Smooth muscle cell (in vitro differentiated cells): ENCODE measurements at regions not wholly inside any gene's neighbourhood (a gene's known extent, or its start where the extent isn't known, plus 50 kb on each side); places are given as distances from the start of the nearest gene placed in this dataset.

Experiments used
- DNase-seq: peaks from one replicate; lab custom pipeline; 2025; ENCODE audit not compliant: unreplicated experiment; lab: John Stamatoyannopoulos, UW
- H2AFZ ChIP-seq: fragments of 200-600 bp; sonication (generic); 2 replicates; pipeline ENCODE4 v1.6.0; 2016; ENCODE audit warnings: antibody characterized with exemption, low read depth, mild to moderate bottlenecking
- H3F3A ChIP-seq: fragments of 200-600 bp; sonication (generic); 2 replicates; pipeline ENCODE4 v1.6.0; 2017; ENCODE audit warnings: antibody characterized with exemption, low read depth
- H3K27ac ChIP-seq: fragments of 200-600 bp; sonication (generic); 2 replicates; pipeline ENCODE4 v1.5.1; 2016; ENCODE audit warnings: low read depth, mild to moderate bottlenecking
- H3K27me3 ChIP-seq: fragments of 200-600 bp; sonication (generic); 2 replicates; pipeline ENCODE4 v1.6.1; 2016; ENCODE audit warnings: low read depth, mild to moderate bottlenecking
- H3K36me3 ChIP-seq: fragments of 200-600 bp; sonication (generic); 2 replicates; pipeline ENCODE4 v1.5.1; 2016; ENCODE audit warnings: low read depth
- H3K4me1 ChIP-seq: fragments of 200-600 bp; sonication (generic); 2 replicates; pipeline ENCODE4 v1.5.1; 2016; ENCODE audit warnings: low read depth
- H3K4me2 ChIP-seq: fragments of 200-600 bp; sonication (generic); 2 replicates; pipeline ENCODE4 v1.6.0; 2016; ENCODE audit warnings: mild to moderate bottlenecking
- H3K4me3 ChIP-seq: fragments of 200-600 bp; sonication (generic); 2 replicates; pipeline ENCODE4 v1.5.1; 2016; ENCODE audit warnings: mild to moderate bottlenecking
- H3K79me2 ChIP-seq: fragments of 200-600 bp; sonication (generic); 2 replicates; pipeline ENCODE4 v1.6.0; 2016; ENCODE audit warnings: low read depth, mild to moderate bottlenecking
- H3K9ac ChIP-seq: fragments of 200-600 bp; sonication (generic); 2 replicates; pipeline ENCODE4 v1.6.0; 2016; ENCODE audit warnings: low read depth
- H3K9me3 ChIP-seq: fragments of 200-600 bp; sonication (generic); replicated peaks from 2 replicates; pipeline ENCODE4 v1.5.1; 2016; ENCODE audit warnings: low read depth
- H4K20me1 ChIP-seq: fragments of 200-600 bp; sonication (generic); 2 replicates; pipeline ENCODE4 v1.6.0; 2016; ENCODE audit warnings: low read depth
- CTCF ChIP-seq: fragments of 200-600 bp; sonication (generic); IDR thresholded peaks from 2 replicates; pipeline ENCODE4 v1.5.1; 2017; ENCODE audit warnings: borderline replicate concordance, mild to moderate bottlenecking, antibody characterized with exemption; ENCODE audit not compliant: insufficient read depth, poor library complexity, severe bottlenecking
- WGBS: methylation state at CpG from one replicate; pipeline ENCODE4 v1.1.7; 2016; ENCODE audit warnings: low lambda C conversion rate; 5-methylcytosine and 5-hydroxymethylcytosine counted together

GRCh38 chr7:76123316-76123715, 75.4 kb downstream of the MDH2 start:
- H3K4me3 ChIP-seq, result no peak overlapping the region
- no peaks in the 10 kb centered on the region for H3K79me2 ChIP-seq
- peaks cover 10% of the 10 kb centered on the region for H3K4me1 ChIP-seq
- 85% methylated on average over 4 of the region's 4 CpGs for WGBS
- H3K9ac ChIP-seq, result no peak overlapping the region
- no peak overlapping the region for H3K4me2 ChIP-seq
- no peak overlapping the region for H3K27ac ChIP-seq
- no peaks in the 10 kb centered on the region for H3K27me3 ChIP-seq
- no peaks in the 10 kb centered on the region for H3K9me3 ChIP-seq
- H2AFZ ChIP-seq, result no peak overlapping the region
- DNase-seq, result no peak
- H3F3A ChIP-seq, result no peaks in the 10 kb centered on the region
- H3K36me3 ChIP-seq, result no peaks in the 10 kb centered on the region
- no peak for TF ChIP-seq CTCF
- H4K20me1 ChIP-seq, result no peaks in the 10 kb centered on the region

- DNase-seq, result no peak
- no peak overlapping the region for H3K27ac ChIP-seq
- peaks cover 10% of the 10 kb centered on the region for H3K4me1 ChIP-seq
- H3K36me3 ChIP-seq, result no peaks in the 10 kb centered on the region
- H3K9me3 ChIP-seq, result no peaks in the 10 kb centered on the region
- no peak overlapping the region for H3K4me3 ChIP-seq
- no peak overlapping the region for H3K4me2 ChIP-seq
- H3K79me2 ChIP-seq, result no peaks in the 10 kb centered on the region
- H3F3A ChIP-seq, result no peaks in the 10 kb centered on the region
- H4K20me1 ChIP-seq, result no peaks in the 10 kb centered on the region
- WGBS, result 69% methylated on average over 2 of the region's 2 CpGs
- H3K27me3 ChIP-seq, result no peaks in the 10 kb centered on the region
- peak overlapping the region; percentile 41 for H2AFZ ChIP-seq
- TF ChIP-seq CTCF, result no peak
- H3K9ac ChIP-seq, result no peak overlapping the region
Observed at GRCh38 chr7:76125560-76125959, 76.1 kb upstream of the SRRM3 start.

GRCh38 chr7:76126632-76127031, 75.1 kb upstream of the SRRM3 start:
- no peak for DNase-seq
- 91% methylated on average over 4 of the region's 4 CpGs for WGBS
- no peak for TF ChIP-seq CTCF
- Histone ChIP-seq H3K27me3 (no peaks in the 10 kb centered on the region), H3K9me3 (no peaks in the 10 kb centered on the region), H3K4me2 (no peak overlapping the region), H4K20me1 (no peaks in the 10 kb centered on the region), H2AFZ (no peak overlapping the region), H3K79me2 (no peaks in the 10 kb centered on the region), H3K4me1 (no peaks in the 10 kb centered on the region), H3K9ac (no peak overlapping the region), H3F3A (no peaks in the 10 kb centered on the region), H3K27ac (no peak overlapping the region), H3K36me3 (no peaks in the 10 kb centered on the region), H3K4me3 (no peak overlapping the region)

- Histone ChIP-seq H3K27me3 (no peaks in the 10 kb centered on the region), H3K27ac (no peak overlapping the region), H3F3A (no peaks in the 10 kb centered on the region), H3K4me1 (no peaks in the 10 kb centered on the region), H4K20me1 (no peaks in the 10 kb centered on the region), H2AFZ (peak overlapping the region; percentile 54), H3K36me3 (no peaks in the 10 kb centered on the region), H3K4me3 (no peak overlapping the region), H3K9ac (no peak overlapping the region), H3K9me3 (no peaks in the 10 kb centered on the region), H3K4me2 (no peak overlapping the region), H3K79me2 (no peaks in the 10 kb centered on the region)
- no peak for TF ChIP-seq CTCF
- 47% methylated on average over 5 of the region's 5 CpGs for WGBS
- no peak for DNase-seq
Observed at GRCh38 chr7:76129366-76129765, 72.3 kb upstream of the SRRM3 start.
